ENCODE measurements at regions not wholly inside any gene's neighbourhood (a gene's known extent, or its start where the extent isn't known, plus 50 kb on each side); places are given as distances from the start of the nearest gene placed in this dataset.

DNA sequence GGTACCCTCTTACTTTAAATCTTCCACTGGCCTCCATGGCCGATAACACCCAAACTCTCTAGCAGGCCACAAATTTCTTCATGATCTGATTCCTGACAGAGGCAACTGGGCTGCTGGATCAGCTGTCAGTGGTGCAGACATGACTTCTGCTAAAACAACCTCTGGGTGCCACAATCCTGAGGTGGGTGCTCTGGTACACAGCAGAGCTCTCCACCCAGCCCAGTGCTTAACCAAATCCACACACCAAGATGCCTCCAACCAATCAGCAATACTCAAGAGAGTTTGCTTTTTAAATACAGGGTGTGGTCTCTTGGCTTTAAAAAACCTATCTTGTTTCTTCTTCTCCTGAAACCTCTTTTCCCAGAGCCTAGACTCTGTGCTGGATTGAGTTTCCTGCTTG is 126.6 kb upstream of the SPACA1 start:
- no peak for TF ChIP-seq EZH2 (IDR thresholded peaks at IDR 0.05; ENCODE audit: insufficient read depth, poor library complexity, severe bottlenecking)
- no peak for TF ChIP-seq EZH2phosphoT487 (IDR thresholded peaks at IDR 0.05; ENCODE audit: insufficient read depth, low read depth)

Measured in GM23248 (cell line).